HG02970 (cell line): ENCODE measurements at regions not wholly inside any gene's neighbourhood (a gene's known extent, or its start where the extent isn't known, plus 50 kb on each side); places are given as distances from the start of the nearest gene placed in this dataset.

Experiments
- ATAC-seq: cut with Tn5 transposase; IDR thresholded peaks from one replicate; pipeline ENCODE4 v1.9.1; 2021; ENCODE audit warnings: mild to moderate bottlenecking, moderate library complexity, moderate number of reproducible peaks; ENCODE audit not compliant: unreplicated experiment, low FRiP score

GRCh38 chr1:218948446-218948845, 225.2 kb upstream of the LYPLAL1 start:
- ATAC-seq, result no peak

- no peak for ATAC-seq
Observed at GRCh38 chr1:218953386-218953785, 220.3 kb upstream of the LYPLAL1 start.

DNA sequence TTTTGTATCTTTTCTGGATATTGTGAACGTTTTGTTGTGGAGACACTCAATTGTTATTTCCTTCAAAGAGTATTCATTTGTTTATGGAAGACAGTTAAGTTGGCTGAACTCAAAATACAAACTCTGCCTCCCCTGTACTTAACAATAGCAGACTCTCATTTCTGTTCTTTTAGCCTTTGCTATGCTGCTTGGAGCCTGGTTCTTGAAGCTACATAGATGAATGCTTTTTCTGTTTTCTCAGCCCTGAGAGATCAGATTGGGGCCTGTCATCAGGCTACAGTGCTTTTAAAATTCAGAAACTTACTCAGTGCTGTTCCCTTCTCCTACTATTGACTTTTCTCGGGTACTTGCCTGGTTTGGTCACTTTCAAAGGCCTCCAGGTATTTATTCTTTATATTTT, 215.7 kb upstream of the LYPLAL1 start:
- no peak for ATAC-seq

- no peak for ATAC-seq
Observed at GRCh38 chr1:218959784-218960183, 213.9 kb upstream of the LYPLAL1 start.

DNA sequence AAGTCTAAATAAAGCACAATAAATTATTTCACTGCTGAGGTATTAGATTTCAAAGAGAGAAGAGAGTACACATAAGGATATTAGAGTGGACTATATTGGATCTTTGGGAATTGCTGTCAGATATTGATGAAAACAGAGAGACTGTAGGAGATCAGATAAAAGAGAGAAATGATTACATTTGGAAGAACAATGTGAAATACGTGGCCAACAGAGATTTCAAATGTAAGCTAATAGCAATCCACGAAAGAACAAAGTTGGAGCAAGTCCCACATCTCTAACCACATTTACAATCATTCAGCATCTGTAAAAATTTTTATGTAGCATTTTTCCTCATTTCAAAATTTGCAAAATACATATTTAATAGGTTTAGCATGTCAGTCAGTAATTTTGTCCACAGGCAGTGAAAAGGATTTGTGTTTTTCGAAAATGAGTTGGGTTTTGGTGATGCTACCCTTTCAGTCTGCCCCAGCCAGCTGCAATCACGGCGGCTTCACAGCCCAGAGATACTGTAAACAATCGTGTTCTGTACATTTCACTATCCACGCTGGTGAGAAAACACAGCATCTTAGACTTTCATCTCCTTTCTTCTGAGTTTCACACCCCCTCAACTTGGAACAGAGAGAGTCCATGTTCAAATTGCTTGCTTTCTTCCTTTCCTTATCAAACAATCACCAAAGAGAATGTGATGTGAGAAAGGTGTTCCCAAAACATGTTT, 209.1 kb upstream of the LYPLAL1 start:
- ATAC-seq, result no peak

GRCh38 chr1:218965821-218966220, 207.9 kb upstream of the LYPLAL1 start:
- no peak for ATAC-seq

- no peak for ATAC-seq
Observed at GRCh38 chr1:218967254-218967653, 206.4 kb upstream of the LYPLAL1 start.

GRCh38 chr1:218967836-218968235, 205.8 kb upstream of the LYPLAL1 start:
- ATAC-seq, result no peak

DNA sequence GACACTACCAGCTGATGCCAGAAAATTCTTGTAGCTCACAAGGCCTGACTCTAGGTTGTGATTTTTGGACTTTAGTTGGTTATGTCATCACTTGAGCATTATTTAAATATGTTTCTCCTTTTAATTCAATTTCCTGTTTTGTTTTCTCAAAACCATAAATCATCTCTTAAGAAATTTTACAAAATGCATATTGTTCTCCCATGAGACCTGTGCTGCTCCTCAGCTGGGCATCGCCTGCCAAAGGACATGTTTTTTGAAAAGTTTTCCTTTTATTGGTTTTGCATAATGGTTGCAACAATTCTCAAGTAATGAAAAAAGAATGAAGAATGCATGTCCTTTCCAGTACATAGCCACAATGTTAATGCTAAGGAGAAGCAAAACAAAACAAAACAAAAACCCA, 204.7 kb upstream of the LYPLAL1 start:
- ATAC-seq, result no peak

DNA sequence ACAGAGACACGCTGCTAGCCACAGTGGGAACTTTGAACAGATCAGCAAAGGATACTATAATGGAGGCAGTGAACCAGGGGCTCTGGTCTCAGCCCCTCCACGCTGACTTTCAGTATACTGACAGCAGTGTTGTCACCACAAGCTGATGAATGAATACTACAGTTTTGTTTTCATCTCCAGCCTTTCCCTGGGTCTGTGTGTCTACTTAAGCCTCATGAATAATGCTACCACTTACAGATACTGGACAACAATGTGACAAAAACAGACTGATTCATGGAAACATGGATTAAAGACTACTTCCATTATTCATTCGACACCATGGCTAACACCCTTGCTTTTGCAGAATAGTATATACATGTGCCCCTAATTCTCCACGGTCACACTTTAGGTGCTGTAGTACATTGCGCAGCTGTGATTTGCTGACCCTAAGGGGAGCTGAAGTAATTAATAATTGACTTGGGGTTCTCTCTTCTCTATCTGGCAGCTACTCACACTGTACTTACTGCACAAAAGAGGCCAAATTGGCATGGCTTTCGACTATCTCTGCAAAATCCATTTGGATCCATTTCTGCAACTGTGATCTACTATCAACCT, 203.2 kb upstream of the LYPLAL1 start:
- no peak for ATAC-seq

DNA sequence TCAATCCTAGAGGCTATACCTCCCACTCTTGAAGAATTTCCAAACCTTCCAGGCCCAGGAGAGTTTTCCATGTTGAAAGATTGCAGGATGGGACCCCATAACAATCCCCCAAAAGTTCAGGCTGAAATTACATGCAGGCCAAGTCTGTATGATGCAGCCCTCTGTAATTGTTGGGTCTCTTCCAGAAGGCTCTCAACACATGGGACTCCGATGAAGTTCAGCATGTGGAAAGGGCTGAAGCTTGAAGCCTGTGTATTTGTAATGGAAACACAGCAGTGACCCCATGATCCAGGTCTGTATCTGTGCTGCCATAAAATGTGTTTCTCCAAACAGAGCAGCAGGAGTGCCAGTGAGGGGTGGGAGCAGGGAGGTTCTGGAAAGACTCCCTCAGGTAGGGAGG, 202.5 kb upstream of the LYPLAL1 start:
- ATAC-seq, result no peak

DNA sequence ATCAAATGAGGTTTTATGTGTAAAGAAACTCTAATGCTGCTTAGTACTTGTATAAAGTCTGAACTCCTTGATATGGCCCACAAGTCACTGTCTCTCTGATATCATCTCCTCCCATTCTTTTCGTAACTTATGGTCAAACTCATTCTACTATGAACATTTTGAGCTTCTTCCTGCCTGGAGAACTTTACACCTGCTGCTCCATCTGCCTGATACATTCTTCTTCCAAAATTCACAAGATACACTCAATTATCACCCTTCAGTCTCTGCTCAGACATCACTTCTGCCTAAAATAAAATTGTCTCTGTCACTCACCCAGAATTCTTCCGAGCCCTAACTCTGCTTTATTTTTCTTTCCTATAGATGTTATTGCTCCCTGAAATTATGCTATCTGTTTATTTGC, 192.8 kb upstream of the LYPLAL1 start:
- no peak for ATAC-seq

- ATAC-seq, result no peak
Observed at GRCh38 chr1:218982482-218982881, 191.2 kb upstream of the LYPLAL1 start.

GRCh38 chr1:218983433-218983832, 190.2 kb upstream of the LYPLAL1 start:
- no peak for ATAC-seq

- ATAC-seq, result no peak
Observed at GRCh38 chr1:218983848-218984247, 189.8 kb upstream of the LYPLAL1 start.

DNA sequence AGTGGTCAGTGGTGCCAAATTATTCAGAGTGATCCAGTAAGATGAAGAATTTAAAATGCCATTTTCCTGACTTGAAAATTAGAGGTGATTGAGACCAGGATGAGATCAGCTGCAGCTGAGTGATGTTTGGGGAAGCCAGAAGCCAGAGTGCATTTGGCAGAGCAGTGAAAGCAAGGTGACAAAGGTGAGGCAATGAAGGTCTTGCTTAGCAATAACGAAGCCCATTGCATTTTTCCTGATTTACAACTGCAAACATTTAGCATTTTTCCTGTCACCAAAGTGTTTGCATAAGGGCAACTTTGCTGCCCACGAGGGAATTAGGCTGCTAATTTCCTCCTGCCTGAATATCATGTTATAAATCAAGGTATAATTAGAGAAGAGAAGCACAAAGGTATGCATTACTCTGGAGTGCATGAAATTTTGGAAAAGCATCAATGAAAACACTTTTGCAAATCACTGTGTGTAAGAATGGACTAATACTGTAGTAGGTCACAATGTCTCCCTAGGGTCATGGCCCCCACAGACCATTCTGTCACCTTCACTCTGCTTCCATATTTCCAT, 188.2 kb upstream of the LYPLAL1 start:
- ATAC-seq, result no peak

GRCh38 chr1:218986816-218987215, 186.9 kb upstream of the LYPLAL1 start:
- no peak for ATAC-seq

GRCh38 chr1:218990019-218990418, 183.7 kb upstream of the LYPLAL1 start:
- no peak for ATAC-seq

- ATAC-seq, result no peak
Observed at GRCh38 chr1:218991089-218991488, 182.6 kb upstream of the LYPLAL1 start.

GRCh38 chr1:218994615-218995014, 179.1 kb upstream of the LYPLAL1 start:
- no peak for ATAC-seq

DNA sequence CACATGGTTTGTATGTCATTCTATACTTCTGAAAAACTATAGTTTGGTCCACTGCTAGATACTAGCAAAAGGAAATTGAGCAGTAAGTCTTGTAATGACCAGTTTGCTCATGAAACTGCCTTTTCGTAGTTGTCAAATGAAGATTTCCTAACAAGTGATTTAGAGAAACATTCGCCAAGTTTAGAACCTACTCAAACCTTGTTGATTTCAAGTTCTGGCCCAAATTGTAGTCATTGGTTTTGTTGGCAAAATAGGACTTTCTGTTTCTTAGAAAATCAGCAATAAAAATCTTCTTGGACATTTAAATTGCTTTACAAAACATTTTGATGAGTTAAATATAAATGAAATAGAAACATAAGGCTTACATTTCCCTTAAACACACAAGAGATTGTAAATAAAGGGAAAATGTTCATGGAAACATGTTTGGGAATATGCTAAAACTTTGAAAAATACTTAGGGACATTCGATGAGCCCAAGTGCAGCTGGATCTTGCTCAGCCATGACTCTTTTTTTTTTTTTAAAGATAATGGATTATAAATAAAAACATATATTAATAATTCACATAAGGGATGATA, 178.5 kb upstream of the LYPLAL1 start:
- no peak for ATAC-seq

DNA sequence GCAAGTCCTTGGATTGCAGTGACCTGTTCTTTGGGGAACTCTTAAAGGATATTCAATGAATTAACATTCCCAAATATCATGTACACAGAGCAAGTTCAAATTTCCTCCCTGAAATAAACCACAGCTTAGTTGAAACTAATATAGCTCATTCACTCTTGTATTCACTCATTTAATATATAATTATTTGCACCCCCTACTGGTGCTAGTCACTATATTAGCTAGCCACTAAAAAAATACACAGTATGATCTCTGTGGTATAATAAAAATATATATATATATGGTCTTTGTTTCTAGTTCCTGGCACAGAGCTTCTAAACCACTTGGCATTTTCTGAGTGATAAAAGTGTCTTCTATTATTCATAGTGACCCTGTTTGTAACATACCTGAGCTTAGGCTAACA, 177.3 kb upstream of the LYPLAL1 start:
- no peak for ATAC-seq
